OCI-LY7 (cell line): ENCODE measurements at regions not wholly inside any gene's neighbourhood (a gene's known extent, or its start where the extent isn't known, plus 50 kb on each side); places are given as distances from the start of the nearest gene placed in this dataset.

Experiments used
- BruUV-seq: library from RNA; stranded (reverse); fragments of 400-500 nt; replicated peaks from 2 replicates; lab custom pipeline; 2021; lab: Mats Ljungman, UMichigan
- CTCF ChIA-PET: fragments of 300-600 bp; sonication (Branson Sonifier 250); formaldehyde crosslinking; loops from one replicate; lab custom pipeline; 2022; ENCODE audit warnings: antibody characterized with exemption; ENCODE audit not compliant: unreplicated experiment; lab: Charles Lee
- POLR2A ChIA-PET: fragments of 300-600 bp; sonication (Branson Sonifier 250); formaldehyde crosslinking; loops from one replicate; lab custom pipeline; 2022; ENCODE audit warnings: antibody characterized with exemption; lab: Charles Lee
- DNase-seq: peaks from one replicate; pipeline ENCODE4 v3.0.0-alpha.2; 2015; ENCODE audit warnings: low spot score
- H2AFZ ChIP-seq: fragments of 200-600 bp; sonication (generic), shearing (Covaris generic); 2 replicates; pipeline ENCODE4 v1.6.1; 2014; ENCODE audit warnings: mild to moderate bottlenecking, antibody characterized with exemption, low read length, moderate library complexity
- H3K27ac ChIP-seq: fragments of 200-600 bp; sonication (generic); 2 replicates; pipeline ENCODE4 v1.5.1; 2014; ENCODE audit warnings: mixed run types, low read depth, mild to moderate bottlenecking, moderate library complexity, low read length, inconsistent platforms; ENCODE audit not compliant: poor library complexity, severe bottlenecking
- H3K36me3 ChIP-seq: fragments of 200-600 bp; sonication (generic); 2 replicates; pipeline ENCODE4 v1.6.1; 2014; ENCODE audit warnings: mild to moderate bottlenecking, antibody characterized with exemption, low read length, moderate library complexity, mixed read lengths; ENCODE audit not compliant: insufficient read depth
- H3K4me1 ChIP-seq: fragments of 200-600 bp; sonication (generic); 2 replicates; pipeline ENCODE4 v1.5.1; 2014; ENCODE audit warnings: mild to moderate bottlenecking, low read length; ENCODE audit not compliant: insufficient read depth, poor library complexity, severe bottlenecking
- H3K4me2 ChIP-seq: fragments of 200-600 bp; sonication (generic); 2 replicates; pipeline ENCODE4 v1.6.1; 2014; ENCODE audit warnings: mild to moderate bottlenecking, low read length
- H3K4me3 ChIP-seq: fragments of 200-600 bp; sonication (generic); 2 replicates; pipeline ENCODE4 v1.5.1; 2014; ENCODE audit warnings: mild to moderate bottlenecking, low read depth, low read length; ENCODE audit not compliant: poor library complexity, severe bottlenecking
- H3K79me2 ChIP-seq: fragments of 200-600 bp; sonication (generic); 2 replicates; pipeline ENCODE4 v1.6.1; 2016; ENCODE audit warnings: low read depth, mild to moderate bottlenecking, low read length, moderate library complexity, mixed read lengths; ENCODE audit not compliant: insufficient read depth
- H3K9me2 ChIP-seq: fragments of 200-600 bp; sonication (generic); 2 replicates; pipeline ENCODE4 v1.6.1; 2016; ENCODE audit warnings: mild to moderate bottlenecking, low read length, mixed read lengths; ENCODE audit not compliant: insufficient read depth
- H3K9me3 ChIP-seq: fragments of 200-600 bp; sonication (generic); 2 replicates; pipeline ENCODE4 v1.6.1; 2014; ENCODE audit warnings: mild to moderate bottlenecking, mixed run types, low read length, mixed read lengths
- H4K20me1 ChIP-seq: fragments of 200-600 bp; sonication (generic); 2 replicates; pipeline ENCODE4 v1.6.1; 2014; ENCODE audit warnings: mild to moderate bottlenecking, antibody characterized with exemption, low read length, moderate library complexity, mixed read lengths; ENCODE audit not compliant: insufficient read depth
- EZH2phosphoT487 ChIP-seq: fragments of 200-600 bp; sonication (generic); IDR thresholded peaks from 2 replicates; pipeline ENCODE4 v1.6.1; 2018; ENCODE audit warnings: low read depth, borderline replicate concordance, mild to moderate bottlenecking, mixed run types, antibody characterized with exemption, low read length, moderate library complexity, mixed read lengths
- intact Hi-C: fragments of 100-400 bp; cut with micrococcal nuclease; formaldehyde crosslinking; loops from one replicate; pipeline ENCODE4 v1.10.0; 2022; ENCODE audit not compliant: unreplicated experiment
- TF ChIP-seq, protein P1 (sequence below): fragments of 200-600 bp; sonication (generic); conservative IDR thresholded peaks from 2 replicates; pipeline ENCODE4 v1.5.1; 2014; ENCODE audit warnings: mild to moderate bottlenecking, antibody characterized with exemption, low read length, moderate library complexity, mixed read lengths

DNA sequence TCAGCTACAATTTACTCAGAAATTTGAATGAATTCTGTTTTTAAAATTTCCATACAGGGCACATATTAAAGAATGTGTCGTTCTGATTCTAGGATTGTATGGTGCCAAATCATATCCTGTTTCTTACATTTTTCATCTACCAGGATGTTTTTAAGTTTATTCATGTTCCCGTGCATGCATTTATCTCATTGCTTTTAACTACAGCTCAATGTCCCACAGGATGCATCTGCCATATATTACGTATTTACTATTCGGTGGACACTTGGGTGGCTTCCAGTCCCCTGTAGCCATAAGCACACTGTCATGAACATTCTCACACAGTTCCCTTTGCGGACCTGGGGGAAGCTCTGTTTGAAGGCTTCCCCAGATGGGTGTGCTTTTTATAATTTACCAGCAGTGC, 122.3 kb downstream of the CCDC71L start:
- intact Hi-C loops = no loop called here
- Histone ChIP-seq H3K4me2 (no peak overlapping the region), H2AFZ (no peak overlapping the region), H3K79me2 (no peaks in the 10 kb centered on the region), H3K27ac (no peak overlapping the region), H3K9me2 (no peaks in the 10 kb centered on the region), H3K9me3 (no peaks in the 10 kb centered on the region), H3K4me3 (no peak overlapping the region), H3K4me1 (no peaks in the 10 kb centered on the region), H4K20me1 (no peaks in the 10 kb centered on the region), H3K36me3 (no peaks in the 10 kb centered on the region)
- BruUV-seq = no TSS peak
- DNase-seq = no peak
- ChIA-PET POLR2A (interaction anchor here (1.2 kb wide), 1 partner anchor 12 kb away, joined by 3 read pairs; no protein-coding TSS in a partner anchor), CTCF (no interaction called here)
- no peak for TF ChIP-seq EZH2phosphoT487
- TF ChIP-seq, protein P1, sequence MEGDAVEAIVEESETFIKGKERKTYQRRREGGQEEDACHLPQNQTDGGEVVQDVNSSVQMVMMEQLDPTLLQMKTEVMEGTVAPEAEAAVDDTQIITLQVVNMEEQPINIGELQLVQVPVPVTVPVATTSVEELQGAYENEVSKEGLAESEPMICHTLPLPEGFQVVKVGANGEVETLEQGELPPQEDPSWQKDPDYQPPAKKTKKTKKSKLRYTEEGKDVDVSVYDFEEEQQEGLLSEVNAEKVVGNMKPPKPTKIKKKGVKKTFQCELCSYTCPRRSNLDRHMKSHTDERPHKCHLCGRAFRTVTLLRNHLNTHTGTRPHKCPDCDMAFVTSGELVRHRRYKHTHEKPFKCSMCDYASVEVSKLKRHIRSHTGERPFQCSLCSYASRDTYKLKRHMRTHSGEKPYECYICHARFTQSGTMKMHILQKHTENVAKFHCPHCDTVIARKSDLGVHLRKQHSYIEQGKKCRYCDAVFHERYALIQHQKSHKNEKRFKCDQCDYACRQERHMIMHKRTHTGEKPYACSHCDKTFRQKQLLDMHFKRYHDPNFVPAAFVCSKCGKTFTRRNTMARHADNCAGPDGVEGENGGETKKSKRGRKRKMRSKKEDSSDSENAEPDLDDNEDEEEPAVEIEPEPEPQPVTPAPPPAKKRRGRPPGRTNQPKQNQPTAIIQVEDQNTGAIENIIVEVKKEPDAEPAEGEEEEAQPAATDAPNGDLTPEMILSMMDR = no peak

DNA sequence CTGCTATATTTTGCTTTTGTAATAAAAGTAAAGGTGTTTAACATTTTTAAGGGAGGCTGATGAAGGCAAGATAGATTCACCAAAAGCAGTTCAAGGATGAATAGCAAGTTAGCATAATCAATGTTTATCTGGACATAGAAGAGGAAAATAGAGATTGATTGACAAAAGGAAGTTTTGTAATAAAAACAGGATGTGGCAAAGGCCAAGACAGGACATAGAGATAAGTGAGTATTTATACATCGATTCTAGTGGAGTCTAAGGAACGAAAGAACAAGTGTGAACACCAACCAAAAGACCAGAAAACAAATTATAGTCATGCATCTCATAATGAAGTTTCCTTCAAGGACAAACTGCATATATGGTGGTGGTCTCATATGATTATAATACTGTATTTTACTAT, 123.8 kb downstream of the CCDC71L start:
- Histone ChIP-seq H3K79me2 (no peaks in the 10 kb centered on the region), H3K4me1 (no peaks in the 10 kb centered on the region), H3K4me3 (no peak overlapping the region), H2AFZ (no peak overlapping the region), H3K27ac (no peak overlapping the region), H3K9me2 (no peaks in the 10 kb centered on the region), H3K9me3 (no peaks in the 10 kb centered on the region), H3K36me3 (no peaks in the 10 kb centered on the region), H3K4me2 (no peak overlapping the region), H4K20me1 (no peaks in the 10 kb centered on the region)
- POLR2A ChIA-PET = no interaction called here
- CTCF ChIA-PET = no interaction called here
- TF ChIP-seq, protein P1 = no peak
- no peak for TF ChIP-seq EZH2phosphoT487
- intact Hi-C loops = no loop called here
- DNase-seq = no peak
- no TSS peak for BruUV-seq

DNA sequence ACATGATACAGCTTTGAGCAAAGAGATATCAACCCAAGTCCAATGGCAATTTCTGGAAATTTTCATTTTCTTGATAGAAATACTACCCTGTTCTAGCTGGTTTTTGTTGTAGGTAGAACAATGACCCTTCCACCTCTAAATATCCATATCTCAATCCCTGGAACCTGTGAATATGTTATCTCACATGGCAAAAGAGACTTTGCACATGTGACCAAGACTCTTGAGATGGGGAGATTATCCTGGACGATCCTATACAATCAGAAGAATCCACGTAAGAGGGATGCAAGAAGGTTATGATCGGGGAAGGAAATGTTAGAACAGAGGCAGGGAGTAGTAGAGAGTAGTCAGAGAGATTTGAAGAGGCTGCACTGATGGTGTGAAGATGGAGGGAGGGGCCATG, 124.9 kb downstream of the CCDC71L start:
- no peak overlapping the region for H3K27ac ChIP-seq
- no peaks in the 10 kb centered on the region for H3K9me3 ChIP-seq
- CTCF ChIA-PET = no interaction called here
- no TSS peak for BruUV-seq
- no peaks in the 10 kb centered on the region for H3K79me2 ChIP-seq
- no peak for DNase-seq
- no peak overlapping the region for H3K4me2 ChIP-seq
- no peak overlapping the region for H3K4me3 ChIP-seq
- no peaks in the 10 kb centered on the region for H4K20me1 ChIP-seq
- H3K9me2 ChIP-seq = no peaks in the 10 kb centered on the region
- no peaks in the 10 kb centered on the region for H3K4me1 ChIP-seq
- TF ChIP-seq EZH2phosphoT487 = no peak
- TF ChIP-seq, protein P1 = no peak
- intact Hi-C loops = no loop called here
- H3K36me3 ChIP-seq = no peaks in the 10 kb centered on the region
- no peak overlapping the region for H2AFZ ChIP-seq
- POLR2A ChIA-PET = interaction anchor here (0.6 kb wide), 2 partner anchors 254 to 336 kb away, joined by 3 read pairs; no protein-coding TSS in a partner anchor
